Ishikawa (cell line): ENCODE measurements at regions not wholly inside any gene's neighbourhood (a gene's known extent, or its start where the extent isn't known, plus 50 kb on each side); places are given as distances from the start of the nearest gene placed in this dataset.

Source experiments
- CEBPB ChIP-seq: IDR thresholded peaks from 2 replicates; pipeline ENCODE4 v1.6.1; 2012
- CREB1 ChIP-seq: IDR thresholded peaks from 2 replicates; pipeline ENCODE4 v1.6.1; 2012; ENCODE audit warnings: low read depth
- EGR1 ChIP-seq: IDR thresholded peaks from 2 replicates; pipeline ENCODE4 v1.6.1; 2012
- EP300 ChIP-seq: IDR thresholded peaks from 2 replicates; pipeline ENCODE4 v1.6.1; 2012; ENCODE audit warnings: borderline replicate concordance
- FOXM1 ChIP-seq: IDR thresholded peaks from 2 replicates; pipeline ENCODE4 v1.6.1; 2012; ENCODE audit warnings: low read depth, borderline replicate concordance
- MAX ChIP-seq: IDR thresholded peaks from 2 replicates; pipeline ENCODE4 v1.6.1; 2012
- NFIC ChIP-seq: IDR thresholded peaks from 2 replicates; pipeline ENCODE4 v1.6.1; 2012
- RAD21 ChIP-seq: IDR thresholded peaks from 2 replicates; pipeline ENCODE4 v1.6.1; 2012; ENCODE audit warnings: low read depth
- REST ChIP-seq: IDR thresholded peaks from 2 replicates; pipeline ENCODE4 v1.6.1; 2012; ENCODE audit warnings: low read depth, mild to moderate bottlenecking
- TAF1 ChIP-seq: IDR thresholded peaks from 2 replicates; pipeline ENCODE4 v1.6.1; 2012; ENCODE audit warnings: low read depth, mild to moderate bottlenecking
- TCF12 ChIP-seq: IDR thresholded peaks from 2 replicates; pipeline ENCODE4 v1.6.1; 2012; ENCODE audit warnings: low read depth
- TEAD4 ChIP-seq: IDR thresholded peaks from 2 replicates; pipeline ENCODE4 v1.6.1; 2012
- USF1 ChIP-seq: IDR thresholded peaks from 2 replicates; pipeline ENCODE4 v1.6.1; 2012
- YY1 ChIP-seq: IDR thresholded peaks from 2 replicates; pipeline ENCODE4 v1.6.1; 2012; ENCODE audit warnings: low read depth
- ZBTB7A ChIP-seq: IDR thresholded peaks from 2 replicates; pipeline ENCODE4 v1.6.1; 2012; ENCODE audit warnings: low read depth

GRCh38 chr14:85273952-85274351, 256.0 kb upstream of the FLRT2 start:
- no peak for TF ChIP-seq ZBTB7A

GRCh38 chr14:85276161-85276978, 253.6 kb upstream of the FLRT2 start:
- TF ChIP-seq TCF12 (no peak), TEAD4 (no peak), ZBTB7A (no peak), RAD21 (no peak), REST (no peak), EGR1 (no peak), USF1 (no peak), TAF1 (no peak), EP300 (no peak), NFIC (no peak), MAX (no peak), CREB1 (no peak), CEBPB (no peak), FOXM1 (no peak)

GRCh38 chr14:85276979-85277228, 253.0 kb upstream of the FLRT2 start:
- TF ChIP-seq CEBPB (no peak), TCF12 (no peak), YY1 (no peak), CREB1 (no peak), EP300 (no peak), MAX (no peak), REST (no peak), NFIC (no peak), RAD21 (no peak), FOXM1 (no peak), USF1 (no peak)

GRCh38 chr14:85279407-85279806, 250.5 kb upstream of the FLRT2 start:
- TF ChIP-seq ZBTB7A (no peak), CEBPB (no peak)

GRCh38 chr14:85280074-85280473, 249.9 kb upstream of the FLRT2 start:
- no peak for TF ChIP-seq EP300

- no peak for TF ChIP-seq TCF12
- TF ChIP-seq TEAD4: no peak
- no peak for TF ChIP-seq TAF1
- TF ChIP-seq CREB1: no peak
- TF ChIP-seq USF1: no peak
- no peak for TF ChIP-seq EP300
- no peak for TF ChIP-seq EGR1
- TF ChIP-seq CEBPB: no peak
- no peak for TF ChIP-seq NFIC
These were observed 248.0 kb upstream of the FLRT2 start for GRCh38 chr14:85281921-85282320.

GRCh38 chr14:85288041-85288440, 241.9 kb upstream of the FLRT2 start:
- TF ChIP-seq YY1: no peak
- no peak for TF ChIP-seq REST
- TF ChIP-seq CEBPB: no peak
- TF ChIP-seq TCF12: no peak
- no peak for TF ChIP-seq MAX
- TF ChIP-seq RAD21: no peak
- TF ChIP-seq FOXM1: no peak
- no peak for TF ChIP-seq ZBTB7A
- no peak for TF ChIP-seq TEAD4
- TF ChIP-seq USF1: no peak
- no peak for TF ChIP-seq EGR1
- no peak for TF ChIP-seq TAF1
- TF ChIP-seq CREB1: no peak
- TF ChIP-seq NFIC: no peak
- no peak for TF ChIP-seq EP300
